ENCODE measurements at regions not wholly inside any gene's neighbourhood (a gene's known extent, or its start where the extent isn't known, plus 50 kb on each side); places are given as distances from the start of the nearest gene placed in this dataset.
"Not testable (repeated sequence)": the region's sequence is repeated elsewhere in the genome, so short reads cannot be mapped to it uniquely, and the experiment has no call there.

DNA sequence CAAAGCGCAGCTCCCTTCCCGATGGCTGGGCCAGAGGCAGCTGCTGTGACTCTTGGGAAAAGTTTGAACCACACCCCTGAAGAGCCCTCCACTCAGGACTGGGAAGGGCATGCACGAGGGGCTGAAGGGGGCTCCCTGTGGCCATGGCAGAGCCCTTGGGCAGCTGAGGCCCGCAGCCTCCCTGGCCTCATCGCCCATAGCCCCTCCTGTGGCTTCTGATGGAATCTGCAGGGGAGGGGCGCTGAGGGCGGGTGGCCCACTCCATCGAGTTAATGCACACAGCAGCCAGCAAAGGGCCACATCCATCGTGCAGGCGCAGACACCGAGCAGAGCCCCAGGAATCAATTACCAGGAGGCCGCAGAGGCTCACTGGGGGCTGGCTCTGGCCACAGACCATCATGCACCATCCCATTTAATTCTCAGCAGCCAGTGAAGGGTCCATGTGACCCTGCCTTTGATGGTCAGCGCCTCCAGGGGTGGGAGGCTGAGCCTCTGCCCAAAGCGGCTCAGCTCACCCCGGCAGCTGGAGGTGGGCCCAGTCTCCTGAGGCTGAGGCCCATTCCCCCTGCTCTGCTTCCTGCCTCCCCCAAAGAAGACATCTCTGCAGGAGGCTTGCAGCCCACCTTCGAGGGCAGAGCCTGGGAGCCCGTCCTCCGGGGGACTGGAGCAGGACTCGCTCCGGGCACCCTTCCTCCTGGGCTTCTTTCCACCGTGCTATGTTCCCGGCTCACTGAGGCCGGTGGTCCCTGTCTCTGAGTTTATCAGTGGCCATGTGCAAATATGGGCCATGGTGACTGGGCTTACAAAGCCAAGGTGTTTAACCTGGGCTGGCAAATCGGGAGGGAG lies 1410.2 kb downstream of the BRD1 start:
- TF ChIP-seq, protein P1, sequence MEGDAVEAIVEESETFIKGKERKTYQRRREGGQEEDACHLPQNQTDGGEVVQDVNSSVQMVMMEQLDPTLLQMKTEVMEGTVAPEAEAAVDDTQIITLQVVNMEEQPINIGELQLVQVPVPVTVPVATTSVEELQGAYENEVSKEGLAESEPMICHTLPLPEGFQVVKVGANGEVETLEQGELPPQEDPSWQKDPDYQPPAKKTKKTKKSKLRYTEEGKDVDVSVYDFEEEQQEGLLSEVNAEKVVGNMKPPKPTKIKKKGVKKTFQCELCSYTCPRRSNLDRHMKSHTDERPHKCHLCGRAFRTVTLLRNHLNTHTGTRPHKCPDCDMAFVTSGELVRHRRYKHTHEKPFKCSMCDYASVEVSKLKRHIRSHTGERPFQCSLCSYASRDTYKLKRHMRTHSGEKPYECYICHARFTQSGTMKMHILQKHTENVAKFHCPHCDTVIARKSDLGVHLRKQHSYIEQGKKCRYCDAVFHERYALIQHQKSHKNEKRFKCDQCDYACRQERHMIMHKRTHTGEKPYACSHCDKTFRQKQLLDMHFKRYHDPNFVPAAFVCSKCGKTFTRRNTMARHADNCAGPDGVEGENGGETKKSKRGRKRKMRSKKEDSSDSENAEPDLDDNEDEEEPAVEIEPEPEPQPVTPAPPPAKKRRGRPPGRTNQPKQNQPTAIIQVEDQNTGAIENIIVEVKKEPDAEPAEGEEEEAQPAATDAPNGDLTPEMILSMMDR (IDR thresholded peaks at IDR 0.05), result no peak
- ATAC-seq, result no peak
- Histone ChIP-seq H3K4me3 (no peak overlapping the region), H3K36me3 (no peaks in the 10 kb centered on the region), H3K4me1 (no peaks in the 10 kb centered on the region), H3K27me3 (peaks cover 0 to 9% of the 10 kb centered on the region in 2 donors), H3K9me3 (no peaks in the 10 kb centered on the region), H3K27ac (no peak overlapping the region)
- no peak for DNase-seq
- intact Hi-C loops (cut with DNase I), result no loop called here

DNA sequence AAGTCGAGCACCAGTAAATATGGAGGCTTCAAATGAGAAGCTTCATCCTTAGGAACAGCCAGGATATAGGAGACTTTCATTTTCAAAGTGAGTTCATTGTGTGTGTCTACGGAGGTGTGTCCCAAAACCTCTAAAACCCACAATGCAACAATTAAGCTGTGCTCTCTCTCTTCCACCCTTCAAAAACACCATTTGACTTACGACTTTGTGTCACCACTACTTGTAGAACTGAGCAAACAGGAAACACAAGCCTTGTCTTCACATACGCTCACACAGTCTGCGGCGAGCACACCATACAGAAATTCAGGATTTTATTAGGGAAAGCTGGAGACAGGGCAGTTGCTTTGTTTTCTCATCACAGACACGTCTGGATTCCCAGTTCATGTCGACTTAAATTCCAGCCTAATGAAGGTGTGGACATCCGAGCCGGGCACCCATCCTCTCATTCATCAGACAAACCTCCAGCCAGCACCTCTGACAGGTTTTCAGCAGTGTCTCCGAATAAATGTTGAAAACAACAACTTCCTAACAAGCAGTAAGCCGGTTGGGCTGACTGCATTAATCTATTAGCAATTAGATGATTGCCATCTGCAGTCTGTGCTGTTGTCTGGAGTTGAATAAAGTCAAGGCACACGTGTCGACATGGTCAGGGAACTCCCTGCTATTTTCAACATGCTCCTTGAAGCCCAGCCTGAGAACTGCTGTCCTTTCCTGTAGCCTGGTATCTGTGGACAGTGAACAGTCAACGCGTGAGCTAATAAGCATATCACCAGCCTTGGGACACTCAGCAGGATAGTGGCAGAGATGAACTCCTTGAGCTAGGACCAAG lies 1411.1 kb downstream of the BRD1 start:
- H3K9me3 ChIP-seq, result no peaks in the 10 kb centered on the region
- DNase-seq (peak in 1 of 4 donors; percentile 4), ATAC-seq (no peak)
- peaks cover 0 to 9% of the 10 kb centered on the region in 2 donors for H3K27me3 ChIP-seq
- no peaks in the 10 kb centered on the region for H3K36me3 ChIP-seq
- no peak overlapping the region for H3K4me3 ChIP-seq
- intact Hi-C loops (cut with DNase I), result no loop called here
- TF ChIP-seq, protein P1 (IDR thresholded peaks at IDR 0.05), result no peak
- H3K27ac ChIP-seq, result no peak overlapping the region
- no peaks in the 10 kb centered on the region for H3K4me1 ChIP-seq

DNA sequence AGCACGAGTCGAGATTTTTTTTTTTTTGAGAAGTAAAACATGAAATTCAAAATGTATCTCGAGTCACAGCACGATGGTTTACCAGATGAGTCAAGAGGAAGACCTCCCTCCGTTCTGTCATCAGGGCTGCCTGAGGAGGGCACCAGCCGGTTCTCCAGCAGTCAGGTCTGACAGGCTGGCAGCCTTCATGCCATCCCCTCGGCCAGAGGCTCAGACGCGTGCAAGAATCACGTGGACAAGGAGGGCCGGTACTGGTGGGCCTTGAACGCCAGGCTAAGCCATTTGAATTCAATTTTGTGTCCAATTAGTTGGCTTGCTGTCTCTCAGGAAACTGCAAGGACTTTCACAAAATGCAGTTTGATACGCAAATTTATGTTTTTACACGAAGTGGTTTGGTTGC lies 1412.2 kb downstream of the BRD1 start:
- TF ChIP-seq, protein P1 (IDR thresholded peaks at IDR 0.05), result no peak
- no peaks in the 10 kb centered on the region for H3K36me3 ChIP-seq
- H3K4me3 ChIP-seq, result no peak overlapping the region
- no peak for DNase-seq
- no peak overlapping the region for H3K27ac ChIP-seq
- intact Hi-C loops (cut with DNase I), result no loop called here
- no peaks in the 10 kb centered on the region for H3K4me1 ChIP-seq
- ATAC-seq, result no peak
- peaks cover 0 to 9% of the 10 kb centered on the region in 2 donors for H3K27me3 ChIP-seq
- no peaks in the 10 kb centered on the region for H3K9me3 ChIP-seq

DNA sequence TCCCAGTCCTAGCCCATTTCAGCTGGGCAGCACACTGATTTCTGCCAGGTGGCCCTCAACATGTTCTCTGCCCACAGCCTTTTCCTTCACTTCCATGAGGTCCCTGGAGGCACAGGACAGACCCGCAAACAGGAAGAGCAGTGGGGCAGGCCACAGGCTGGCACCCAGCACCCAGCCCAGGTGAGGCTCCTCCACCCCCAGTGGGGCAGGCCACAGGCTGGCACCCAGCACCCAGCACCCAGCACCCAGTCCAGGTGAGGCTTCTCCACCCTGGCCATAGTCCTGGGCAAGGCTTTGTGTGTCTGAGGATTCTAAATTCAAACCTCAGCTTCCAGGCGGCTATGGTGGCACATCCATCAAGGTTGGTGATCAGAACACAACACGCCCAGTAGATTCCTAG lies 1413.0 kb downstream of the BRD1 start:
- ATAC-seq, result no peak
- intact Hi-C loops (cut with DNase I), result no loop called here

DNA sequence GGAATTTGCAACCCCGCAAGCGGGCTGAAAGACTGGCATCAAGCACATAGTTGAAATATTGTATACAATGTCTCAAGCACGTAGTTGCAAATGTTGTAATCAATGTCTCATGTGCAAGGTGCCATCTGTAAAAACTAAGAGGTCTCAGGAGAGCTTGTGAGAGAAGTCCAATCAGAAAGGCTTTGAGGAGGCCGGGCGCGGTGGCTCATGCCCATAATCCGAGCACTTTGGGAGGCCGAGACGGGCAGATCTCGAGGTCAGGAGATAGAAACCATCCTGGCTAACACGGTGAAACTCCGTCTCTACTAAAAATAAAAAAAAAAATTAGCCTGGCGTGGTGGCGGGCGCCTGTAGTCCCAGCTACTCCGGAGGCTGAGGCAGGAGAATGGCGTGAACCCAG lies 1414.7 kb downstream of the BRD1 start:
- DNase-seq; H3K36me3 ChIP-seq; H3K27me3 ChIP-seq; H3K27ac ChIP-seq; intact Hi-C loops (cut with DNase I); H3K9me3 ChIP-seq; H3K4me1 ChIP-seq; H3K4me3 ChIP-seq; ATAC-seq: not testable (repeated sequence)

More for the DNA sequence above, 1413.0 kb downstream of the BRD1 start:
- Histone ChIP-seq H3K4me1 (no peaks in the 10 kb centered on the region), H3K36me3 (no peaks in the 10 kb centered on the region), H3K27me3 (peaks cover 0 to 9% of the 10 kb centered on the region in 2 donors), H3K9me3 (no peaks in the 10 kb centered on the region), H3K4me3 (no peak overlapping the region), H3K27ac (no peak overlapping the region)
- TF ChIP-seq, protein P1 (IDR thresholded peaks at IDR 0.05), result no peak
- DNase-seq, result peak in 1 of 4 donors; percentile 77

All from left lung (tissue), 4 donors.